NCI-H2107 treated with DMSO at 0.1 percent for 48 hours (cell line): ENCODE measurements at regions not wholly inside any gene's neighbourhood (a gene's known extent, or its start where the extent isn't known, plus 50 kb on each side); places are given as distances from the start of the nearest gene placed in this dataset.
"Not testable (repeated sequence)": the region's sequence is repeated elsewhere in the genome, so short reads cannot be mapped to it uniquely, and the experiment has no call there.

Experiments used
- DNase-seq: peaks from one replicate; lab custom pipeline; 2025; ENCODE audit not compliant: unreplicated experiment; lab: John Stamatoyannopoulos, UW

- DNase-seq, result not testable (repeated sequence)
Observed at GRCh38 chr2:64280812-64281211, 136.6 kb upstream of the PELI1 start.

GRCh38 chr2:64283006-64283570 lies 138.9 kb upstream of the PELI1 start:
- no peak for DNase-seq

GRCh38 chr2:64283641-64284361 lies 139.6 kb upstream of the PELI1 start:
- DNase-seq, result peak; percentile 4

- no peak for DNase-seq
Observed at GRCh38 chr2:64284751-64285150, 140.5 kb upstream of the PELI1 start.

- no peak for DNase-seq
Observed at GRCh38 chr2:64287202-64287740, 143.1 kb upstream of the PELI1 start.

GRCh38 chr2:64288321-64289193 lies 144.3 kb upstream of the PELI1 start:
- no peak for DNase-seq

- no peak for DNase-seq
Observed at GRCh38 chr2:64289251-64289650, 145.0 kb upstream of the PELI1 start.

- DNase-seq, result no peak
Observed at GRCh38 chr2:64289737-64290136, 145.5 kb upstream of the PELI1 start.

- no peak for DNase-seq
Observed at GRCh38 chr2:64291181-64291580, 147.0 kb upstream of the PELI1 start.

- no peak for DNase-seq
Observed at GRCh38 chr2:64295326-64296139, 151.3 kb upstream of the PELI1 start.

GRCh38 chr2:64296140-64296480 lies 151.9 kb upstream of the PELI1 start:
- no peak for DNase-seq

GRCh38 chr2:64296695-64297346 lies 152.6 kb upstream of the PELI1 start:
- no peak for DNase-seq

GRCh38 chr2:64298161-64298560 lies 153.9 kb upstream of the PELI1 start:
- no peak for DNase-seq

- no peak for DNase-seq
Observed at GRCh38 chr2:64300066-64300465, 153.9 kb upstream of the LGALSL start.

- no peak for DNase-seq
Observed at GRCh38 chr2:64303250-64303649, 150.7 kb upstream of the LGALSL start.

GRCh38 chr2:64307421-64307820 lies 146.5 kb upstream of the LGALSL start:
- DNase-seq, result no peak

- DNase-seq, result no peak
Observed at GRCh38 chr2:64311191-64311910, 142.6 kb upstream of the LGALSL start.

- DNase-seq, result peak; percentile 82
Observed at GRCh38 chr2:64311948-64312621, 141.9 kb upstream of the LGALSL start.
